Neural progenitor cell (in vitro differentiated cells): ENCODE measurements at regions not wholly inside any gene's neighbourhood (a gene's known extent, or its start where the extent isn't known, plus 50 kb on each side); places are given as distances from the start of the nearest gene placed in this dataset.

Experiments
- DNase-seq: peaks from one replicate; pipeline ENCODE4 v3.0.0-alpha.2; 2016; ENCODE audit warnings: low spot score
- H2AFZ ChIP-seq: fragments of 200-600 bp; sonication (generic); replicated peaks from 2 replicates; pipeline ENCODE4 v1.6.1; 2016; ENCODE audit warnings: antibody characterized with exemption
- H3F3A ChIP-seq: fragments of 200-600 bp; sonication (generic); 2 replicates; pipeline ENCODE4 v1.6.1; 2016; ENCODE audit warnings: antibody characterized with exemption, low read depth
- H3K27ac ChIP-seq: fragments of 200-600 bp; sonication (generic); 2 replicates; pipeline ENCODE4 v1.5.1; 2016; ENCODE audit warnings: mild to moderate bottlenecking
- H3K27me3 ChIP-seq: fragments of 200-600 bp; sonication (generic); 2 replicates; pipeline ENCODE4 v1.6.1; 2016; ENCODE audit warnings: mild to moderate bottlenecking, moderate library complexity
- H3K36me3 ChIP-seq: fragments of 200-600 bp; sonication (generic); 2 replicates; pipeline ENCODE4 v1.5.1; 2016
- H3K4me1 ChIP-seq: fragments of 200-600 bp; sonication (generic); 2 replicates; pipeline ENCODE4 v1.6.1; 2016; ENCODE audit warnings: mixed run types
- H3K4me2 ChIP-seq: fragments of 200-600 bp; sonication (generic); 2 replicates; pipeline ENCODE4 v1.6.1; 2016
- H3K4me3 ChIP-seq: fragments of 200-600 bp; sonication (generic); 2 replicates; pipeline ENCODE4 v1.5.1; 2016
- H3K79me2 ChIP-seq: fragments of 200-600 bp; sonication (generic); 2 replicates; pipeline ENCODE4 v1.6.1; 2016; ENCODE audit warnings: low read depth
- H3K9ac ChIP-seq: fragments of 200-600 bp; sonication (generic); 2 replicates; pipeline ENCODE4 v1.6.1; 2016
- H3K9me3 ChIP-seq: fragments of 200-600 bp; sonication (generic); 2 replicates; pipeline ENCODE4 v1.5.1; 2016; ENCODE audit warnings: low read depth
- H4K20me1 ChIP-seq: fragments of 200-600 bp; sonication (generic); 2 replicates; pipeline ENCODE4 v1.6.1; 2016; ENCODE audit warnings: low read depth
- H3K27ac Mint-ChIP-seq: 3 replicates; pipeline ENCODE4 v1.8.0; 2021; ENCODE audit warnings: mixed read lengths
- H3K27me3 Mint-ChIP-seq: 2 replicates; pipeline ENCODE4 v1.8.0; 2022; ENCODE audit warnings: low read depth, mild to moderate bottlenecking, inconsistent platforms, moderate library complexity, mixed read lengths; ENCODE audit not compliant: insufficient read depth
- H3K36me3 Mint-ChIP-seq: 3 replicates; pipeline ENCODE4 v1.8.0; 2021; ENCODE audit warnings: mixed read lengths
- H3K4me1 Mint-ChIP-seq: 3 replicates; pipeline ENCODE4 v1.8.0; 2021; ENCODE audit warnings: mixed read lengths
- H3K4me3 Mint-ChIP-seq: 3 replicates; pipeline ENCODE4 v1.8.0; 2021; ENCODE audit warnings: mild to moderate bottlenecking, moderate library complexity, mixed read lengths
- H3K9me3 Mint-ChIP-seq: 3 replicates; pipeline ENCODE4 v1.8.0; 2020; ENCODE audit warnings: mixed read lengths
- EZH2 ChIP-seq: fragments of 200-600 bp; sonication (generic); IDR thresholded peaks from 2 replicates; pipeline ENCODE4 v1.6.1; 2017; ENCODE audit warnings: antibody characterized with exemption, mild to moderate bottlenecking, moderate library complexity
- EZH2phosphoT487 ChIP-seq: fragments of 200-600 bp; sonication (generic); IDR thresholded peaks from 2 replicates; pipeline ENCODE4 v1.6.1; 2017; ENCODE audit warnings: antibody characterized with exemption
- TF ChIP-seq, protein P1 (sequence below): fragments of 200-600 bp; sonication (generic); IDR thresholded peaks from 2 replicates; pipeline ENCODE4 v1.5.1; 2017; ENCODE audit warnings: antibody characterized with exemption, mild to moderate bottlenecking

DNA sequence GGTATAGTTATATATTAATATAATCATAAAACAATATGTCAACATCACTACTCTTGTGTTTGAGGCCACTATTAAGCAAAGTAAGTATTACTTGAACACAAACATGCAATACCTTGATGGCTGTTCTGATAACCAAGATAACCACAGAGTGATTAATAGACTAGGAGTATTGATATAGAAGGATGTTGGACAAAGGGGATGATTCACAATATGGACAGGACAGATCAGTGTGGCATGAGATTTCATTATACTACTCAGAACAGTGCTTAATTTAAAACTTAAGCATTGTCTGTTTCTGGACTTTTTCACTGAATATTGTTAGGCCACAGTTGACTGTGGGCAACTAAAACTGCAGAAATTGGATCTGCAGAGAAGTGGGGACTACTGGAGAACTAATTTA lies 384.2 kb downstream of the SLITRK1 start:
- Mint-ChIP-seq H3K27me3 (no peaks in the 10 kb centered on the region), H3K9me3 (no peaks in the 10 kb centered on the region), H3K27ac (no peak overlapping the region), H3K4me3 (no peak overlapping the region), H3K4me1 (no peaks in the 10 kb centered on the region), H3K36me3 (no peaks in the 10 kb centered on the region)
- Histone ChIP-seq H3K79me2 (no peaks in the 10 kb centered on the region), H3K27ac (no peak overlapping the region), H3K9me3 (no peaks in the 10 kb centered on the region), H3K36me3 (no peaks in the 10 kb centered on the region), H4K20me1 (no peaks in the 10 kb centered on the region), H3K4me3 (no peak overlapping the region), H3K9ac (no peak overlapping the region), H3K4me2 (no peak overlapping the region), H3K4me1 (no peaks in the 10 kb centered on the region), H3F3A (no peaks in the 10 kb centered on the region), H2AFZ (no peak overlapping the region), H3K27me3 (no peaks in the 10 kb centered on the region)
- TF ChIP-seq EZH2phosphoT487, result no peak
- TF ChIP-seq, protein P1, sequence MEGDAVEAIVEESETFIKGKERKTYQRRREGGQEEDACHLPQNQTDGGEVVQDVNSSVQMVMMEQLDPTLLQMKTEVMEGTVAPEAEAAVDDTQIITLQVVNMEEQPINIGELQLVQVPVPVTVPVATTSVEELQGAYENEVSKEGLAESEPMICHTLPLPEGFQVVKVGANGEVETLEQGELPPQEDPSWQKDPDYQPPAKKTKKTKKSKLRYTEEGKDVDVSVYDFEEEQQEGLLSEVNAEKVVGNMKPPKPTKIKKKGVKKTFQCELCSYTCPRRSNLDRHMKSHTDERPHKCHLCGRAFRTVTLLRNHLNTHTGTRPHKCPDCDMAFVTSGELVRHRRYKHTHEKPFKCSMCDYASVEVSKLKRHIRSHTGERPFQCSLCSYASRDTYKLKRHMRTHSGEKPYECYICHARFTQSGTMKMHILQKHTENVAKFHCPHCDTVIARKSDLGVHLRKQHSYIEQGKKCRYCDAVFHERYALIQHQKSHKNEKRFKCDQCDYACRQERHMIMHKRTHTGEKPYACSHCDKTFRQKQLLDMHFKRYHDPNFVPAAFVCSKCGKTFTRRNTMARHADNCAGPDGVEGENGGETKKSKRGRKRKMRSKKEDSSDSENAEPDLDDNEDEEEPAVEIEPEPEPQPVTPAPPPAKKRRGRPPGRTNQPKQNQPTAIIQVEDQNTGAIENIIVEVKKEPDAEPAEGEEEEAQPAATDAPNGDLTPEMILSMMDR, result no peak
- no peak for TF ChIP-seq EZH2
- DNase-seq, result no peak

DNA sequence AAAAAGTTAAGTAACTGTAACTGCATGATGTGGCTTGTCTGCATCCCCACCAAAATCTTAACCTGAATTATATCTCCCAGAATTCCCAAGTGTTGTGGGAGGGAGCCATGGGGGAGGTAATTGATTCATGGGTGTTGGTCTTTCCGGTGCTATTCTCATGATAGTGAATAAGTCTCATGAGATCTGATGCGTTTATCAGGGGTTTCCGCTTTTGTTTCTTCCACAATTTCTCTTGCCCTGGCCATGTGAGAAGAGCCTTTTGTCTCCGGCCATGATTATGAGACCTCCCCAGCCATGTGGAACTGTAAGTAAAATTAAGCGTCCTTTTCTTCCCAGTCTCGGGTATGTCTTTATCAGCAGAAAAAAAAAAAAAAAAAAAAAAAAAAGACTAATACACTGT lies 385.8 kb downstream of the SLITRK1 start:
- Histone ChIP-seq H3K36me3 (no peaks in the 10 kb centered on the region), H3K4me2 (no peak overlapping the region), H3K4me1 (no peaks in the 10 kb centered on the region), H4K20me1 (no peaks in the 10 kb centered on the region), H3K27ac (no peak overlapping the region), H3K79me2 (no peaks in the 10 kb centered on the region), H3K9ac (no peak overlapping the region), H3K4me3 (no peak overlapping the region), H3K9me3 (no peaks in the 10 kb centered on the region), H3F3A (no peaks in the 10 kb centered on the region), H2AFZ (no peak overlapping the region), H3K27me3 (no peaks in the 10 kb centered on the region)
- Mint-ChIP-seq H3K9me3 (no peaks in the 10 kb centered on the region), H3K4me1 (no peaks in the 10 kb centered on the region), H3K27ac (no peak overlapping the region), H3K4me3 (no peak overlapping the region), H3K36me3 (no peaks in the 10 kb centered on the region), H3K27me3 (no peaks in the 10 kb centered on the region)
- no peak for DNase-seq
- TF ChIP-seq, protein P1, result no peak
- TF ChIP-seq EZH2 (no peak), EZH2phosphoT487 (no peak)

GRCh38 chr13:83485101-83485500 lies 397.2 kb downstream of the SLITRK1 start:
- no peak overlapping the region for H3K27ac Mint-ChIP-seq
- H3K27ac ChIP-seq, result no peak overlapping the region
- H3K9ac ChIP-seq, result no peak overlapping the region
- H3K4me2 ChIP-seq, result no peak overlapping the region
- DNase-seq, result no peak
- H3K27me3 ChIP-seq, result no peaks in the 10 kb centered on the region
- H3K4me3 Mint-ChIP-seq, result no peak overlapping the region
- H3K9me3 Mint-ChIP-seq, result no peaks in the 10 kb centered on the region
- no peaks in the 10 kb centered on the region for H3K9me3 ChIP-seq
- H3K79me2 ChIP-seq, result no peaks in the 10 kb centered on the region
- H3K4me3 ChIP-seq, result no peak overlapping the region
- no peaks in the 10 kb centered on the region for H3K4me1 ChIP-seq
- H3F3A ChIP-seq, result no peaks in the 10 kb centered on the region
- no peak overlapping the region for H2AFZ ChIP-seq
- H3K36me3 ChIP-seq, result no peaks in the 10 kb centered on the region
- no peaks in the 10 kb centered on the region for H3K27me3 Mint-ChIP-seq
- no peaks in the 10 kb centered on the region for H3K4me1 Mint-ChIP-seq
- TF ChIP-seq, protein P1, result no peak
- TF ChIP-seq EZH2phosphoT487, result no peak
- no peak for TF ChIP-seq EZH2
- no peaks in the 10 kb centered on the region for H3K36me3 Mint-ChIP-seq
- no peaks in the 10 kb centered on the region for H4K20me1 ChIP-seq

DNA sequence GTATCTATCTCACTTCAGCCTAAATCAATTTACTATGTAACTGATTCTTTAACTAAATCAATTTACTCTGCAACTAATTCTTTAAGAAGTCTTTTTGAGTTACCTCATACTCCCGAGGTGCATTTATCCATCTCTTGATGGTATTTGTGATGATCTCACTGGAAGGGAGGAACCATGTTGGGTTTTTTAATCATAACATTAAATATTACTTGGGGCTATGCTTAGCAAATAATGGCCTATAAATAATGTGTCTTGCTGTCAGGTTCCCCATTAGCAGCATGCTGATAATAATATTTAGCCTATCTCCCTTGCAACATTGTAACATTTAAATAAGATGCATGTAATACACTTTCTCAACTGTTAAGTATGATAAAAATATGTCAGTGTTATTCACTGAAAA lies 411.3 kb downstream of the SLITRK1 start:
- Mint-ChIP-seq H3K9me3 (peaks cover 4% of the 10 kb centered on the region), H3K27me3 (no peaks in the 10 kb centered on the region), H3K4me3 (no peak overlapping the region), H3K36me3 (no peaks in the 10 kb centered on the region), H3K27ac (no peak overlapping the region), H3K4me1 (no peaks in the 10 kb centered on the region)
- H4K20me1 ChIP-seq, result no peaks in the 10 kb centered on the region
- TF ChIP-seq, protein P1, result no peak
- no peak for TF ChIP-seq EZH2
- TF ChIP-seq EZH2phosphoT487, result no peak
- H3K36me3 ChIP-seq, result peaks cover 4% of the 10 kb centered on the region
- no peaks in the 10 kb centered on the region for H3F3A ChIP-seq
- no peak overlapping the region for H3K9ac ChIP-seq
- no peaks in the 10 kb centered on the region for H3K4me1 ChIP-seq
- no peak overlapping the region for H3K4me3 ChIP-seq
- no peaks in the 10 kb centered on the region for H3K9me3 ChIP-seq
- H3K4me2 ChIP-seq, result no peak overlapping the region
- no peak overlapping the region for H2AFZ ChIP-seq
- H3K27me3 ChIP-seq, result no peaks in the 10 kb centered on the region
- no peak overlapping the region for H3K27ac ChIP-seq
- H3K79me2 ChIP-seq, result no peaks in the 10 kb centered on the region
- no peak for DNase-seq
